ENCODE measurements at regions not wholly inside any gene's neighbourhood (a gene's known extent, or its start where the extent isn't known, plus 50 kb on each side); places are given as distances from the start of the nearest gene placed in this dataset.

- TF ChIP-seq PBX3 (IDR thresholded peaks at IDR 0.05), result no peak
- TF ChIP-seq JUNB (IDR thresholded peaks at IDR 0.05), result no peak
- no peak for TF ChIP-seq JUN (IDR thresholded peaks at IDR 0.05)
- no peak for TF ChIP-seq CBX2 (IDR thresholded peaks at IDR 0.05; ENCODE audit: borderline replicate concordance, low read depth)
- TF ChIP-seq CHD2 (IDR thresholded peaks at IDR 0.05; ENCODE audit: low read length, partially characterized antibody), result no peak
- no peak for TF ChIP-seq EHMT2 (IDR thresholded peaks at IDR 0.05; ENCODE audit: low read depth)
- TF ChIP-seq HES2 (IDR thresholded peaks at IDR 0.05), result no peak
- TF ChIP-seq RFX5 (IDR thresholded peaks at IDR 0.05), result no peak
- no peak for TF ChIP-seq RCOR1 (IDR thresholded peaks at IDR 0.05; ENCODE audit: low read depth, low read length)
Measured at GRCh38 chr14:22715186-22715812, 51.2 kb upstream of the OXA1L start (continued).

- H3K4me1 ChIP-seq, result peaks cover 15% of the 10 kb centered on the region; the same call in 1 of the 3 replicates
- DNase-seq (ENCODE audit: low read depth in 1 of 2, low spot score in 1 of 2), result no peak
- ATAC-seq, result no peak
- WGBS (ENCODE audit: missing lambda C conversion rate), result 44% methylated on average over 1 of the region's 1 CpG
- TF ChIP-seq BCL3 (IDR thresholded peaks at IDR 0.05), result no peak
- TF ChIP-seq CBX8 (IDR thresholded peaks at IDR 0.05), result no peak
- no peak for TF ChIP-seq POLR2AphosphoS2 (conservative IDR thresholded peaks at IDR 0.05; ENCODE audit: low read length)
- TF ChIP-seq PHF8 (IDR thresholded peaks at IDR 0.05; ENCODE audit: borderline replicate concordance, low read depth), result no peak
- TF ChIP-seq MYC (IDR thresholded peaks at IDR 0.05; ENCODE audit: borderline replicate concordance, low read length), result no peak
- H3K4me2 ChIP-seq, result no peak overlapping the region
- no peaks in the 10 kb centered on the region for H3K9me3 ChIP-seq
- H3K4me3 ChIP-seq, result no peak overlapping the region
- CTCF ChIA-PET, result interaction anchor here (0.8 to 1.5 kb wide), 3 partner anchors 117 to 146 kb away, joined by 3 to 8 read pairs (median 5); partner anchors contain the start of gene ABHD4
- FAIRE-seq, result no peak
- POLR2A ChIA-PET, result no interaction called here
- no peak overlapping the region for H3K27ac ChIP-seq
Measured at GRCh38 chr14:22715890-22716289, 50.6 kb upstream of the OXA1L start.

Data from A549 (cell line).